Panc1 (cell line): ENCODE measurements at regions not wholly inside any gene's neighbourhood (a gene's known extent, or its start where the extent isn't known, plus 50 kb on each side); places are given as distances from the start of the nearest gene placed in this dataset.

Experiments
- ATAC-seq: fragments of 200-7000 bp; cut with Tn5 transposase; 2 replicates; pipeline ENCODE4 v1.9.1; 2020; ENCODE audit warnings: mild to moderate bottlenecking, moderate library complexity
- BruUV-seq: library from RNA; stranded (reverse); fragments of 400-500 nt; replicated peaks from 2 replicates; lab custom pipeline; 2021; lab: Mats Ljungman, UMichigan
- CTCF ChIA-PET: fragments of 300-600 bp; sonication (Branson Sonifier 250); formaldehyde crosslinking; loops from one replicate; lab custom pipeline; 2022; ENCODE audit warnings: antibody characterized with exemption; lab: Charles Lee
- POLR2A ChIA-PET: fragments of 300-600 bp; sonication (Branson Sonifier 250); formaldehyde crosslinking; loops from one replicate; lab custom pipeline; 2022; ENCODE audit warnings: antibody characterized with exemption; lab: Charles Lee
- DNase-seq: peaks from one replicate; pipeline ENCODE4 v3.0.0-alpha.2; 2010; ENCODE audit warnings: low read depth, low spot score
- H3K27ac ChIP-seq: 2 replicates; pipeline ENCODE4 v1.5.1; 2011; ENCODE audit warnings: mild to moderate bottlenecking, low read length, inconsistent platforms
- H3K27me3 ChIP-seq: fragments of 200-500 bp; sonication (Bioruptor generic); 2 replicates; pipeline ENCODE4 v1.6.0; 2014; ENCODE audit warnings: low read length, inconsistent platforms; ENCODE audit not compliant: control insufficient read depth, insufficient read depth
- H3K36me3 ChIP-seq: fragments of 200-500 bp; sonication (Bioruptor generic); 2 replicates; pipeline ENCODE4 v1.5.1; 2014; ENCODE audit warnings: inconsistent platforms, mild to moderate bottlenecking, low read length, moderate library complexity; ENCODE audit not compliant: control insufficient read depth, insufficient read depth
- H3K4me1 ChIP-seq: 2 replicates; pipeline ENCODE4 v1.5.1; 2011; ENCODE audit warnings: inconsistent platforms, mild to moderate bottlenecking, low read length, moderate library complexity; ENCODE audit not compliant: control insufficient read depth, insufficient read depth
- H3K4me3 ChIP-seq, 2 experiments: 2 replicates each; pipeline ENCODE4 v1.5.1; 2011 to 2012; ENCODE audit warnings: low read depth in 2 of 2, low read length in 2 of 2, mild to moderate bottlenecking in 2 of 2, inconsistent platforms in 1 of 2, moderate library complexity in 1 of 2
- H3K9me3 ChIP-seq: fragments of 200-500 bp; sonication (Bioruptor generic); 2 replicates; pipeline ENCODE4 v1.5.1; 2014; ENCODE audit warnings: low read depth, mild to moderate bottlenecking, inconsistent platforms, low read length, moderate library complexity; ENCODE audit not compliant: control insufficient read depth, insufficient read depth
- CTCF ChIP-seq: fragments of 450-650 bp; IDR thresholded peaks from 2 replicates; pipeline ENCODE4 v1.5.1; 2017; ENCODE audit warnings: mild to moderate bottlenecking
- POLR2AphosphoS5 ChIP-seq: IDR thresholded peaks from 2 replicates; pipeline ENCODE4 v1.6.1; 2012; ENCODE audit warnings: mild to moderate bottlenecking, low read depth, low read length, moderate library complexity
- REST ChIP-seq, 2 experiments: IDR thresholded peaks; 2 replicates each; pipeline ENCODE4 v1.6.1; 2011 to 2012; ENCODE audit warnings: low read depth in 2 of 2, control low read depth in 1 of 2, low read length in 1 of 2, mild to moderate bottlenecking in 1 of 2, moderate library complexity in 1 of 2; ENCODE audit not compliant: insufficient read depth in 1 of 2
- SIN3A ChIP-seq: IDR thresholded peaks from 2 replicates; pipeline ENCODE4 v1.6.1; 2012; ENCODE audit warnings: low read depth, mild to moderate bottlenecking, low read length, moderate library complexity, borderline replicate concordance; ENCODE audit not compliant: insufficient read depth
- TCF7L2 ChIP-seq: IDR thresholded peaks from 2 replicates; pipeline ENCODE4 v1.6.1; 2011; ENCODE audit warnings: mild to moderate bottlenecking, low read depth, low read length, inconsistent platforms
- in situ Hi-C: cut with HindIII; loops from 2 replicates; pipeline ENCODE4 v1.10.0; 2016; ENCODE audit warnings: low sequenced_read_pairs, low pct_unique_long_range_greater_than_20kb
- intact Hi-C: fragments of 100-400 bp; cut with micrococcal nuclease; formaldehyde crosslinking; loops from one replicate; pipeline ENCODE4 v1.10.0; 2022; ENCODE audit not compliant: unreplicated experiment

- TF ChIP-seq POLR2AphosphoS5 (no peak), SIN3A (no peak), CTCF (no peak), TCF7L2 (no peak), REST (IDR thresholded peaks at IDR 0.05; ENCODE audit: insufficient read depth in 1 of 2, low read depth in 2 of 2, low read length in 1 of 2) (no peak)
- Histone ChIP-seq H3K4me1 (no peaks in the 10 kb centered on the region), H3K36me3 (no peaks in the 10 kb centered on the region), H3K9me3 (no peaks in the 10 kb centered on the region), H3K27me3 (no peaks in the 10 kb centered on the region), H3K27ac (no peak overlapping the region), H3K4me3 (no peak overlapping the region)
- no peak for DNase-seq
- ChIA-PET POLR2A (no interaction called here), CTCF (no interaction called here)
- in situ Hi-C loops (no loop called here), intact Hi-C loops (no loop called here)
- ATAC-seq: no peak
- BruUV-seq: no TSS peak
These were observed 908.1 kb downstream of the DIPK2A start for GRCh38 chr3:144879701-144880100.

DNA sequence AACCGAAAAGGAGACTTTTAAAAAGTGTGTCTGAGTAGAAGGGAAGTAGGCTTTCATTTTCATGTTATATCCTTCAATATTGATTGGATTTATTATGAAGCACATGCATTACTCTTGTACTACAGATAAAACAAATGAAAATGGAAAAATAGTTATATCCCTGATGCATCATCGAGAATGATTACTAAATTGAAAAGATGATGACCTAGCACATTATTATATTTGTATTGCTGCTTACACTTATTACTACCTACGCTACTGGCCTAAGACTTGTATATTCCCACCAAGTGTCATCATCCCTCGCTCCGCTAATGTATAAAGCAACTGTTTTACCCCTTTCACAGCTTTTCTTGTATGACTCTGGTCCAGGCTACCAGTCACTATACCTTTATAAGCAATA lies 922.4 kb downstream of the DIPK2A start:
- CTCF ChIA-PET: no interaction called here
- BruUV-seq: no TSS peak
- no peak for ATAC-seq

More for the DNA sequence above, 922.4 kb downstream of the DIPK2A start:
- in situ Hi-C loops (no loop called here), intact Hi-C loops (no loop called here)
- Histone ChIP-seq H3K9me3 (no peaks in the 10 kb centered on the region), H3K27ac (no peak overlapping the region), H3K27me3 (no peaks in the 10 kb centered on the region), H3K4me3 (no peak overlapping the region), H3K4me1 (no peaks in the 10 kb centered on the region), H3K36me3 (no peaks in the 10 kb centered on the region)
- no peak for DNase-seq
- TF ChIP-seq POLR2AphosphoS5 (no peak), SIN3A (no peak), REST (IDR thresholded peaks at IDR 0.05; ENCODE audit: insufficient read depth in 1 of 2, low read depth in 2 of 2, low read length in 1 of 2) (no peak), CTCF (no peak), TCF7L2 (no peak)
- POLR2A ChIA-PET: no interaction called here
